Ishikawa (cell line): ENCODE measurements at regions not wholly inside any gene's neighbourhood (a gene's known extent, or its start where the extent isn't known, plus 50 kb on each side); places are given as distances from the start of the nearest gene placed in this dataset.

Experiments
- CEBPB ChIP-seq: IDR thresholded peaks from 2 replicates; pipeline ENCODE4 v1.6.1; 2012
- CREB1 ChIP-seq: IDR thresholded peaks from 2 replicates; pipeline ENCODE4 v1.6.1; 2012; ENCODE audit warnings: low read depth
- EGR1 ChIP-seq: IDR thresholded peaks from 2 replicates; pipeline ENCODE4 v1.6.1; 2012
- EP300 ChIP-seq: IDR thresholded peaks from 2 replicates; pipeline ENCODE4 v1.6.1; 2012; ENCODE audit warnings: borderline replicate concordance
- FOXM1 ChIP-seq: IDR thresholded peaks from 2 replicates; pipeline ENCODE4 v1.6.1; 2012; ENCODE audit warnings: low read depth, borderline replicate concordance
- MAX ChIP-seq: IDR thresholded peaks from 2 replicates; pipeline ENCODE4 v1.6.1; 2012
- NFIC ChIP-seq: IDR thresholded peaks from 2 replicates; pipeline ENCODE4 v1.6.1; 2012
- RAD21 ChIP-seq: IDR thresholded peaks from 2 replicates; pipeline ENCODE4 v1.6.1; 2012; ENCODE audit warnings: low read depth
- REST ChIP-seq: IDR thresholded peaks from 2 replicates; pipeline ENCODE4 v1.6.1; 2012; ENCODE audit warnings: low read depth, mild to moderate bottlenecking
- TAF1 ChIP-seq: IDR thresholded peaks from 2 replicates; pipeline ENCODE4 v1.6.1; 2012; ENCODE audit warnings: low read depth, mild to moderate bottlenecking
- TCF12 ChIP-seq: IDR thresholded peaks from 2 replicates; pipeline ENCODE4 v1.6.1; 2012; ENCODE audit warnings: low read depth
- TEAD4 ChIP-seq: IDR thresholded peaks from 2 replicates; pipeline ENCODE4 v1.6.1; 2012
- USF1 ChIP-seq: IDR thresholded peaks from 2 replicates; pipeline ENCODE4 v1.6.1; 2012
- YY1 ChIP-seq: IDR thresholded peaks from 2 replicates; pipeline ENCODE4 v1.6.1; 2012; ENCODE audit warnings: low read depth

GRCh38 chr15:39367596-39367995, 213.3 kb upstream of the THBS1 start:
- TF ChIP-seq EP300 = no peak
- TF ChIP-seq TEAD4 = no peak
- TF ChIP-seq EGR1 = no peak
- no peak for TF ChIP-seq RAD21
- TF ChIP-seq CEBPB = no peak
- no peak for TF ChIP-seq FOXM1
- TF ChIP-seq YY1 = no peak
- no peak for TF ChIP-seq REST
- TF ChIP-seq CREB1 = no peak
- no peak for TF ChIP-seq MAX
- no peak for TF ChIP-seq TCF12
- no peak for TF ChIP-seq NFIC
- TF ChIP-seq TAF1 = no peak
- no peak for TF ChIP-seq USF1
